ENCODE measurements at regions not wholly inside any gene's neighbourhood (a gene's known extent, or its start where the extent isn't known, plus 50 kb on each side); places are given as distances from the start of the nearest gene placed in this dataset.

GRCh38 chr15:35215093-35215492 lies 130.0 kb upstream of the NANOGP8 start:
- TF ChIP-seq REST (IDR thresholded peaks at IDR 0.05) (no peak), KDM5A (IDR thresholded peaks at IDR 0.05) (no peak), EHF (CRISPR knock-in tag; IDR thresholded peaks at IDR 0.05) (no peak), JUN (IDR thresholded peaks at IDR 0.05) (no peak), KDM1A (IDR thresholded peaks at IDR 0.05; ENCODE audit: low read depth) (no peak), PHF8 (IDR thresholded peaks at IDR 0.05; ENCODE audit: borderline replicate concordance, low read depth) (no peak), MAX (IDR thresholded peaks at IDR 0.05) (no peak), EP300 (IDR thresholded peaks at IDR 0.05) (no peak)
- TF ChIP-seq, protein P1, sequence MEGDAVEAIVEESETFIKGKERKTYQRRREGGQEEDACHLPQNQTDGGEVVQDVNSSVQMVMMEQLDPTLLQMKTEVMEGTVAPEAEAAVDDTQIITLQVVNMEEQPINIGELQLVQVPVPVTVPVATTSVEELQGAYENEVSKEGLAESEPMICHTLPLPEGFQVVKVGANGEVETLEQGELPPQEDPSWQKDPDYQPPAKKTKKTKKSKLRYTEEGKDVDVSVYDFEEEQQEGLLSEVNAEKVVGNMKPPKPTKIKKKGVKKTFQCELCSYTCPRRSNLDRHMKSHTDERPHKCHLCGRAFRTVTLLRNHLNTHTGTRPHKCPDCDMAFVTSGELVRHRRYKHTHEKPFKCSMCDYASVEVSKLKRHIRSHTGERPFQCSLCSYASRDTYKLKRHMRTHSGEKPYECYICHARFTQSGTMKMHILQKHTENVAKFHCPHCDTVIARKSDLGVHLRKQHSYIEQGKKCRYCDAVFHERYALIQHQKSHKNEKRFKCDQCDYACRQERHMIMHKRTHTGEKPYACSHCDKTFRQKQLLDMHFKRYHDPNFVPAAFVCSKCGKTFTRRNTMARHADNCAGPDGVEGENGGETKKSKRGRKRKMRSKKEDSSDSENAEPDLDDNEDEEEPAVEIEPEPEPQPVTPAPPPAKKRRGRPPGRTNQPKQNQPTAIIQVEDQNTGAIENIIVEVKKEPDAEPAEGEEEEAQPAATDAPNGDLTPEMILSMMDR (IDR thresholded peaks at IDR 0.05) = no peak
